ENCODE measurements at regions not wholly inside any gene's neighbourhood (a gene's known extent, or its start where the extent isn't known, plus 50 kb on each side); places are given as distances from the start of the nearest gene placed in this dataset.

GRCh38 chr5:34583167-34583566, 73.0 kb upstream of the RAI14 start:
- TF ChIP-seq ERG (CRISPR knock-in tag; IDR thresholded peaks at IDR 0.05) (no peak), TEAD4 (CRISPR knock-in tag; IDR thresholded peaks at IDR 0.05) (no peak), HMGXB4 (CRISPR knock-in tag; IDR thresholded peaks at IDR 0.05) (no peak), FOXK1 (CRISPR knock-in tag; IDR thresholded peaks at IDR 0.05) (no peak), ARID4B (CRISPR knock-in tag; IDR thresholded peaks at IDR 0.05; ENCODE audit: borderline replicate concordance) (no peak), CBFB (CRISPR knock-in tag; IDR thresholded peaks at IDR 0.05; ENCODE audit: low read depth) (no peak)
- H3K27me3 Mint-ChIP-seq (ENCODE audit: low read depth), result no peaks in the 10 kb centered on the region; the same call in 1 of the 2 replicates
- no peak overlapping the region for H3K27ac Mint-ChIP-seq
- ChIA-PET POLR2A (no interaction called here), CTCF (interaction anchor here (1.2 kb wide), 1 partner anchor 97 kb away, joined by 3 read pairs; no protein-coding TSS in a partner anchor)
- H3K4me1 Mint-ChIP-seq, result peaks cover 20% of the 10 kb centered on the region
- peaks cover 11% of the 10 kb centered on the region for H3K9me3 Mint-ChIP-seq
- H3K36me3 Mint-ChIP-seq, result no peaks in the 10 kb centered on the region
- H3K4me3 Mint-ChIP-seq, result no peak overlapping the region
- DNase-seq (ENCODE audit: low spot score), result no peak
- ATAC-seq, result no peak

GRCh38 chr5:34584165-34584564, 72.0 kb upstream of the RAI14 start:
- no peak overlapping the region for H3K4me3 Mint-ChIP-seq
- H3K36me3 Mint-ChIP-seq, result no peaks in the 10 kb centered on the region
- peaks cover 4% of the 10 kb centered on the region; the same call in 1 of the 2 replicates for H3K9me3 Mint-ChIP-seq
- H3K27ac Mint-ChIP-seq, result no peak overlapping the region
- TF ChIP-seq E2F4 (CRISPR knock-in tag; IDR thresholded peaks at IDR 0.05; ENCODE audit: borderline replicate concordance, low read depth), result no peak
- no peak for TF ChIP-seq ZNF121 (CRISPR knock-in tag; IDR thresholded peaks at IDR 0.05)
- TF ChIP-seq TP53 (CRISPR knock-in tag; IDR thresholded peaks at IDR 0.05), result no peak
- no peak for TF ChIP-seq FOXK1 (CRISPR knock-in tag; IDR thresholded peaks at IDR 0.05)
- TF ChIP-seq AR (CRISPR knock-in tag; IDR thresholded peaks at IDR 0.05), result no peak
- TF ChIP-seq FOXP1 (CRISPR knock-in tag; IDR thresholded peaks at IDR 0.05; ENCODE audit: borderline replicate concordance), result no peak
- no peak for TF ChIP-seq ESRRA (CRISPR knock-in tag; IDR thresholded peaks at IDR 0.05; ENCODE audit: borderline replicate concordance)
- no peak for TF ChIP-seq ZBTB21 (CRISPR knock-in tag; IDR thresholded peaks at IDR 0.05; ENCODE audit: borderline replicate concordance)
- no peak for TF ChIP-seq GRHL2 (CRISPR knock-in tag; IDR thresholded peaks at IDR 0.05; ENCODE audit: insufficient replicate concordance, severe bottlenecking)
- no peak for TF ChIP-seq USF2 (CRISPR knock-in tag; IDR thresholded peaks at IDR 0.05)
- no peak for TF ChIP-seq RORB (CRISPR knock-in tag; IDR thresholded peaks at IDR 0.05)
- ChIA-PET POLR2A (no interaction called here), CTCF (no interaction called here)
- peaks cover 24% of the 10 kb centered on the region for H3K4me1 Mint-ChIP-seq
- H3K27me3 Mint-ChIP-seq (ENCODE audit: low read depth), result no peaks in the 10 kb centered on the region
- DNase-seq (ENCODE audit: low spot score) (no peak), ATAC-seq (no peak)
